GM23248 (cell line): ENCODE measurements at regions not wholly inside any gene's neighbourhood (a gene's known extent, or its start where the extent isn't known, plus 50 kb on each side); places are given as distances from the start of the nearest gene placed in this dataset.
"Not testable (repeated sequence)": the region's sequence is repeated elsewhere in the genome, so short reads cannot be mapped to it uniquely, and the experiment has no call there.

Source experiments
- EZH2 ChIP-seq: fragments of 200-600 bp; sonication (generic); IDR thresholded peaks from 2 replicates; pipeline ENCODE4 v1.6.1; 2018; ENCODE audit warnings: antibody characterized with exemption, mild to moderate bottlenecking; ENCODE audit not compliant: insufficient read depth, poor library complexity, severe bottlenecking
- EZH2phosphoT487 ChIP-seq: fragments of 200-600 bp; sonication (generic); IDR thresholded peaks from 2 replicates; pipeline ENCODE4 v1.6.1; 2018; ENCODE audit warnings: antibody characterized with exemption, moderate library complexity, mild to moderate bottlenecking, low read depth; ENCODE audit not compliant: insufficient read depth

DNA sequence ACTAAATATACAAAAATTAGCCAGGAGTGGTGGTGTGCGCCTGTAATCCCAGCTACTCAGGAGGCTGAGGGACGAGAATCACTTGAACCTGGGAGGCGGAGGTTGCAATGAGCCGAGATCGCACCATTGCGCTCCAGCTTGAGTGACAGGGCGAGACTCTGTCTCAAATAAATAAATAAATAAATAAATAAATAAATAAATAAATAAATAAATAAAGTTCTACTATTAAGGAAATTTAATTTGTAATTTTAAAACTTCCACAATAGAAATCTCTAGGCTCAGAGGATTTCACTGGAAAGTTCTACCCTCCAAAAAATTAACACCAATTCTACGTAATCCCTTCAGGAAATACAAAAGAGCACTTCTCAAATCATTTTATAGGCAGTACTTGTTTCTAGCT lies 187.9 kb upstream of the NR5A2 start:
- TF ChIP-seq EZH2, EZH2phosphoT487: not testable (repeated sequence)
